Vagina (tissue), 2 donors: ENCODE measurements at regions not wholly inside any gene's neighbourhood (a gene's known extent, or its start where the extent isn't known, plus 50 kb on each side); places are given as distances from the start of the nearest gene placed in this dataset.

ENCODE experiments used
- CTCF ChIP-seq, 3 experiments: fragments of 450-650 bp in 2 of 3; fragments of 200-600 bp in 1 of 3; sonication (generic) in 1 of 3; IDR thresholded peaks; one replicate each; pipeline ENCODE4 v1.5.1; 2017 to 2019; ENCODE audit warnings: antibody characterized with exemption in 3 of 3, mild to moderate bottlenecking in 2 of 3, moderate library complexity in 2 of 3
- POLR2A ChIP-seq, 2 donors: fragments of 450-650 bp; IDR thresholded peaks; one replicate each; pipeline ENCODE4 v1.6.1; 2017; ENCODE audit warnings: antibody characterized with exemption in 2 of 2, mild to moderate bottlenecking in 2 of 2, moderate library complexity in 2 of 2
- POLR2AphosphoS5 ChIP-seq, 2 donors: sonication (generic); formaldehyde crosslinking; IDR thresholded peaks; one replicate each; pipeline ENCODE4 v1.9.0; 2017; ENCODE audit warnings: antibody characterized with exemption in 2 of 2, mild to moderate bottlenecking in 2 of 2, low read depth in 1 of 2; ENCODE audit not compliant: insufficient read depth in 1 of 2

GRCh38 chr11:98568013-98568412, 452.7 kb upstream of the CNTN5 start:
- TF ChIP-seq POLR2AphosphoS5 (IDR thresholded peaks at IDR 0.05; ENCODE audit: insufficient read depth in 1 of 2, low read depth in 1 of 2) = no peak
- no peak for TF ChIP-seq POLR2A (IDR thresholded peaks at IDR 0.05)
- TF ChIP-seq CTCF (IDR thresholded peaks at IDR 0.05) = no peak
